ENCODE measurements at regions not wholly inside any gene's neighbourhood (a gene's known extent, or its start where the extent isn't known, plus 50 kb on each side); places are given as distances from the start of the nearest gene placed in this dataset.
"Not testable (repeated sequence)": the region's sequence is repeated elsewhere in the genome, so short reads cannot be mapped to it uniquely, and the experiment has no call there.

GRCh38 chr2:147156970-147157369 is 687.9 kb upstream of the ACVR2A start:
- Histone ChIP-seq H3K36me3 (ENCODE audit: control insufficient read depth in 5 of 5, insufficient read depth in 5 of 5, low read length in 5 of 5) (no peaks in the 10 kb centered on the region), H3K9ac (ENCODE audit: low read length in 5 of 5) (no peak overlapping the region), H3K27me3 (ENCODE audit: control insufficient read depth in 5 of 5, insufficient read depth in 4 of 5, low read length in 5 of 5) (no peaks in the 10 kb centered on the region), H3K4me3 (ENCODE audit: low read depth in 1 of 5, low read length in 5 of 5) (no peak overlapping the region), H3K9me3 (ENCODE audit: control insufficient read depth in 5 of 5, low read length in 5 of 5) (peaks cover 0 to 4% (median 0%) of the 10 kb centered on the region in 5 donors), H3K27ac (ENCODE audit: low read depth, low read length) (no peak overlapping the region), H3K4me1 (ENCODE audit: control insufficient read depth in 5 of 5, insufficient read depth in 5 of 5, low read length in 5 of 5) (no peaks in the 10 kb centered on the region)

GRCh38 chr2:147150241-147150635 is 694.6 kb upstream of the ACVR2A start:
- no peak overlapping the region for H3K9ac ChIP-seq (ENCODE audit: low read length in 5 of 5)
- H3K4me3 ChIP-seq (ENCODE audit: low read depth in 1 of 5, low read length in 5 of 5), result no peak overlapping the region
- H3K4me1 ChIP-seq (ENCODE audit: control insufficient read depth in 5 of 5, insufficient read depth in 5 of 5, low read length in 5 of 5), result no peaks in the 10 kb centered on the region
- no peaks in the 10 kb centered on the region for H3K9me3 ChIP-seq (ENCODE audit: control insufficient read depth in 5 of 5, low read length in 5 of 5)
- no peak overlapping the region for H3K27ac ChIP-seq (ENCODE audit: low read depth, low read length)
- no peaks in the 10 kb centered on the region for H3K27me3 ChIP-seq (ENCODE audit: control insufficient read depth in 5 of 5, insufficient read depth in 4 of 5, low read length in 5 of 5)
- no peaks in the 10 kb centered on the region for H3K36me3 ChIP-seq (ENCODE audit: control insufficient read depth in 5 of 5, insufficient read depth in 5 of 5, low read length in 5 of 5)

GRCh38 chr2:147149575-147150240 is 695.1 kb upstream of the ACVR2A start:
- H3K9ac ChIP-seq (ENCODE audit: low read length in 5 of 5), result no peak overlapping the region

GRCh38 chr2:147147802-147148201 is 697.0 kb upstream of the ACVR2A start:
- Histone ChIP-seq H3K36me3 (ENCODE audit: control insufficient read depth in 5 of 5, insufficient read depth in 5 of 5, low read length in 5 of 5) (no peaks in the 10 kb centered on the region), H3K9me3 (ENCODE audit: control insufficient read depth in 5 of 5, low read length in 5 of 5) (no peaks in the 10 kb centered on the region), H3K27ac (ENCODE audit: low read depth, low read length) (no peak overlapping the region), H3K4me3 (ENCODE audit: low read depth in 1 of 5, low read length in 5 of 5) (no peak overlapping the region), H3K9ac (ENCODE audit: low read length in 5 of 5) (no peak overlapping the region), H3K27me3 (ENCODE audit: control insufficient read depth in 5 of 5, insufficient read depth in 4 of 5, low read length in 5 of 5) (no peaks in the 10 kb centered on the region), H3K4me1 (ENCODE audit: control insufficient read depth in 5 of 5, insufficient read depth in 5 of 5, low read length in 5 of 5) (no peaks in the 10 kb centered on the region)

More at GRCh38 chr2:147149575-147150240, 695.1 kb upstream of the ACVR2A start:
- Histone ChIP-seq H3K36me3 (ENCODE audit: control insufficient read depth in 5 of 5, insufficient read depth in 5 of 5, low read length in 5 of 5) (no peaks in the 10 kb centered on the region), H3K4me1 (ENCODE audit: control insufficient read depth in 5 of 5, insufficient read depth in 5 of 5, low read length in 5 of 5) (no peaks in the 10 kb centered on the region), H3K9me3 (ENCODE audit: control insufficient read depth in 5 of 5, low read length in 5 of 5) (no peaks in the 10 kb centered on the region), H3K4me3 (ENCODE audit: low read depth in 1 of 5, low read length in 5 of 5) (no peak overlapping the region), H3K27me3 (ENCODE audit: control insufficient read depth in 5 of 5, insufficient read depth in 4 of 5, low read length in 5 of 5) (no peaks in the 10 kb centered on the region), H3K27ac (ENCODE audit: low read depth, low read length) (no peak overlapping the region)

GRCh38 chr2:147141930-147142329 is 702.9 kb upstream of the ACVR2A start:
- no peaks in the 10 kb centered on the region for H3K9me3 ChIP-seq (ENCODE audit: control insufficient read depth in 5 of 5, low read length in 5 of 5)
- no peaks in the 10 kb centered on the region for H3K4me1 ChIP-seq (ENCODE audit: control insufficient read depth in 5 of 5, insufficient read depth in 5 of 5, low read length in 5 of 5)
- no peaks in the 10 kb centered on the region for H3K27me3 ChIP-seq (ENCODE audit: control insufficient read depth in 5 of 5, insufficient read depth in 4 of 5, low read length in 5 of 5)
- no peak overlapping the region for H3K4me3 ChIP-seq (ENCODE audit: low read depth in 1 of 5, low read length in 5 of 5)
- no peak overlapping the region for H3K9ac ChIP-seq (ENCODE audit: low read length in 5 of 5)
- H3K36me3 ChIP-seq (ENCODE audit: control insufficient read depth in 5 of 5, insufficient read depth in 5 of 5, low read length in 5 of 5), result no peaks in the 10 kb centered on the region
- no peak overlapping the region for H3K27ac ChIP-seq (ENCODE audit: low read depth, low read length)

- H3K4me1 ChIP-seq (ENCODE audit: control insufficient read depth in 5 of 5, insufficient read depth in 5 of 5, low read length in 5 of 5); H3K27me3 ChIP-seq (ENCODE audit: control insufficient read depth in 5 of 5, insufficient read depth in 4 of 5, low read length in 5 of 5); H3K9ac ChIP-seq (ENCODE audit: low read length in 5 of 5); H3K27ac ChIP-seq (ENCODE audit: low read depth, low read length); H3K36me3 ChIP-seq (ENCODE audit: control insufficient read depth in 5 of 5, insufficient read depth in 5 of 5, low read length in 5 of 5); H3K9me3 ChIP-seq (ENCODE audit: control insufficient read depth in 5 of 5, low read length in 5 of 5); H3K4me3 ChIP-seq (ENCODE audit: low read depth in 1 of 5, low read length in 5 of 5): not testable (repeated sequence)
These were observed 705.1 kb upstream of the ACVR2A start for GRCh38 chr2:147139732-147140131.

- H3K27me3 ChIP-seq (ENCODE audit: control insufficient read depth in 5 of 5, insufficient read depth in 4 of 5, low read length in 5 of 5), result no peaks in the 10 kb centered on the region
- no peak overlapping the region for H3K27ac ChIP-seq (ENCODE audit: low read depth, low read length)
These were observed 707.1 kb upstream of the ACVR2A start for GRCh38 chr2:147137711-147138110.

GRCh38 chr2:147135376-147135775 is 709.5 kb upstream of the ACVR2A start:
- no peak overlapping the region for H3K4me3 ChIP-seq (ENCODE audit: low read depth in 1 of 5, low read length in 5 of 5)
- no peaks in the 10 kb centered on the region for H3K36me3 ChIP-seq (ENCODE audit: control insufficient read depth in 5 of 5, insufficient read depth in 5 of 5, low read length in 5 of 5)
- no peak overlapping the region for H3K9ac ChIP-seq (ENCODE audit: low read length in 5 of 5)
- H3K27me3 ChIP-seq (ENCODE audit: control insufficient read depth in 5 of 5, insufficient read depth in 4 of 5, low read length in 5 of 5), result peaks cover 0 to 2% (median 0%) of the 10 kb centered on the region in 5 donors
- H3K9me3 ChIP-seq (ENCODE audit: control insufficient read depth in 5 of 5, low read length in 5 of 5), result no peaks in the 10 kb centered on the region
- no peak overlapping the region for H3K27ac ChIP-seq (ENCODE audit: low read depth, low read length)
- H3K4me1 ChIP-seq (ENCODE audit: control insufficient read depth in 5 of 5, insufficient read depth in 5 of 5, low read length in 5 of 5), result no peaks in the 10 kb centered on the region

More at GRCh38 chr2:147137711-147138110, 707.1 kb upstream of the ACVR2A start:
- H3K9me3 ChIP-seq (ENCODE audit: control insufficient read depth in 5 of 5, low read length in 5 of 5), result no peaks in the 10 kb centered on the region
- H3K4me3 ChIP-seq (ENCODE audit: low read depth in 1 of 5, low read length in 5 of 5), result no peak overlapping the region
- H3K4me1 ChIP-seq (ENCODE audit: control insufficient read depth in 5 of 5, insufficient read depth in 5 of 5, low read length in 5 of 5), result no peaks in the 10 kb centered on the region
- H3K36me3 ChIP-seq (ENCODE audit: control insufficient read depth in 5 of 5, insufficient read depth in 5 of 5, low read length in 5 of 5), result no peaks in the 10 kb centered on the region
- H3K9ac ChIP-seq (ENCODE audit: low read length in 5 of 5), result no peak overlapping the region

GRCh38 chr2:147133286-147133908 is 711.4 kb upstream of the ACVR2A start:
- Histone ChIP-seq H3K27me3 (ENCODE audit: control insufficient read depth in 5 of 5, insufficient read depth in 4 of 5, low read length in 5 of 5) (peaks cover 0 to 2% (median 0%) of the 10 kb centered on the region in 5 donors), H3K9me3 (ENCODE audit: control insufficient read depth in 5 of 5, low read length in 5 of 5) (no peaks in the 10 kb centered on the region), H3K9ac (ENCODE audit: low read length in 5 of 5) (no peak overlapping the region), H3K4me1 (ENCODE audit: control insufficient read depth in 5 of 5, insufficient read depth in 5 of 5, low read length in 5 of 5) (no peaks in the 10 kb centered on the region), H3K27ac (ENCODE audit: low read depth, low read length) (no peak overlapping the region), H3K36me3 (ENCODE audit: control insufficient read depth in 5 of 5, insufficient read depth in 5 of 5, low read length in 5 of 5) (no peaks in the 10 kb centered on the region), H3K4me3 (ENCODE audit: low read depth in 1 of 5, low read length in 5 of 5) (no peak overlapping the region)

- Histone ChIP-seq H3K36me3 (ENCODE audit: control insufficient read depth in 5 of 5, insufficient read depth in 5 of 5, low read length in 5 of 5) (no peaks in the 10 kb centered on the region), H3K9ac (ENCODE audit: low read length in 5 of 5) (no peak overlapping the region), H3K27me3 (ENCODE audit: control insufficient read depth in 5 of 5, insufficient read depth in 4 of 5, low read length in 5 of 5) (no peaks in the 10 kb centered on the region), H3K4me1 (ENCODE audit: control insufficient read depth in 5 of 5, insufficient read depth in 5 of 5, low read length in 5 of 5) (no peaks in the 10 kb centered on the region), H3K9me3 (ENCODE audit: control insufficient read depth in 5 of 5, low read length in 5 of 5) (peaks cover 0 to 9% (median 2%) of the 10 kb centered on the region in 5 donors), H3K4me3 (ENCODE audit: low read depth in 1 of 5, low read length in 5 of 5) (no peak overlapping the region), H3K27ac (ENCODE audit: low read depth, low read length) (no peak overlapping the region)
These were observed 719.7 kb upstream of the ACVR2A start for GRCh38 chr2:147125145-147125544.
